Hepatocyte (in vitro differentiated cells): ENCODE measurements at regions not wholly inside any gene's neighbourhood (a gene's known extent, or its start where the extent isn't known, plus 50 kb on each side); places are given as distances from the start of the nearest gene placed in this dataset.

ENCODE experiments used
- EZH2 ChIP-seq: fragments of 200-600 bp; sonication (generic); IDR thresholded peaks from 2 replicates; pipeline ENCODE4 v1.6.1; 2016; ENCODE audit warnings: antibody characterized with exemption, mild to moderate bottlenecking, borderline replicate concordance
- EZH2phosphoT487 ChIP-seq: fragments of 200-600 bp; sonication (generic); IDR thresholded peaks from one replicate; pipeline ENCODE4 v1.6.1; 2018; ENCODE audit warnings: antibody characterized with exemption, mild to moderate bottlenecking, low read depth, moderate library complexity; ENCODE audit not compliant: unreplicated experiment, severe bottlenecking
- TF ChIP-seq, protein P1 (sequence below): fragments of 200-600 bp; sonication (generic); IDR thresholded peaks from 2 replicates; pipeline ENCODE4 v1.5.1; 2016; ENCODE audit warnings: antibody characterized with exemption, mild to moderate bottlenecking; ENCODE audit not compliant: poor library complexity

DNA sequence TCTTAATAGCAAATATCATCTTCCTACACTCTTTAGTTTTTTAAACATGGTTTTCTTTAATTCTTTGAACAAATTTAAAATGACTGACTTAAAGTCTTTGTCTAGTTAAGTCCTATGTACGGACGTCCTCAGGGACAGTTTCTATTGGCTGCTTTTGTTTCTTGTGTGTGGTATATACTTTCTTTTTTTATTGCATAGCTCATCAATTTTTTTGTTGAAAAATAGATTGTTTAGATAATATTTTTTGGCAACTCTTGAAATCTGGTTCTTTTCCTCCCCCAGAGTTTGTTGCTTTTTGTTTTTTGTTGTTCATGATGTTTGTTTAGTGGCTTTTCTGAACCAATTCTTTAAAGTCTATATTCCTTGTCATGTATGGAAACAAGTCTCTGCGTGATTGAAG is 479.8 kb downstream of the PREX1 start:
- TF ChIP-seq EZH2: no peak
- TF ChIP-seq, protein P1, sequence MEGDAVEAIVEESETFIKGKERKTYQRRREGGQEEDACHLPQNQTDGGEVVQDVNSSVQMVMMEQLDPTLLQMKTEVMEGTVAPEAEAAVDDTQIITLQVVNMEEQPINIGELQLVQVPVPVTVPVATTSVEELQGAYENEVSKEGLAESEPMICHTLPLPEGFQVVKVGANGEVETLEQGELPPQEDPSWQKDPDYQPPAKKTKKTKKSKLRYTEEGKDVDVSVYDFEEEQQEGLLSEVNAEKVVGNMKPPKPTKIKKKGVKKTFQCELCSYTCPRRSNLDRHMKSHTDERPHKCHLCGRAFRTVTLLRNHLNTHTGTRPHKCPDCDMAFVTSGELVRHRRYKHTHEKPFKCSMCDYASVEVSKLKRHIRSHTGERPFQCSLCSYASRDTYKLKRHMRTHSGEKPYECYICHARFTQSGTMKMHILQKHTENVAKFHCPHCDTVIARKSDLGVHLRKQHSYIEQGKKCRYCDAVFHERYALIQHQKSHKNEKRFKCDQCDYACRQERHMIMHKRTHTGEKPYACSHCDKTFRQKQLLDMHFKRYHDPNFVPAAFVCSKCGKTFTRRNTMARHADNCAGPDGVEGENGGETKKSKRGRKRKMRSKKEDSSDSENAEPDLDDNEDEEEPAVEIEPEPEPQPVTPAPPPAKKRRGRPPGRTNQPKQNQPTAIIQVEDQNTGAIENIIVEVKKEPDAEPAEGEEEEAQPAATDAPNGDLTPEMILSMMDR: no peak
- no peak for TF ChIP-seq EZH2phosphoT487
